Suprapubic skin (tissue), 4 donors: ENCODE measurements at regions not wholly inside any gene's neighbourhood (a gene's known extent, or its start where the extent isn't known, plus 50 kb on each side); places are given as distances from the start of the nearest gene placed in this dataset.

Experiments
- POLR2A ChIP-seq, 2 donors: fragments of 450-650 bp; IDR thresholded peaks; one replicate each; pipeline ENCODE4 v1.6.1; 2017; ENCODE audit warnings: antibody characterized with exemption in 2 of 2, mild to moderate bottlenecking in 2 of 2, moderate library complexity in 2 of 2
- POLR2AphosphoS5 ChIP-seq, 3 donors: sonication (generic); formaldehyde crosslinking; IDR thresholded peaks; one replicate each; pipeline ENCODE4 v1.6.1; 2017; ENCODE audit warnings: antibody characterized with exemption in 3 of 3
- TF ChIP-seq, protein P1 (sequence below), 2 donors: fragments of 200-600 bp in 1 of 2; fragments of 450-650 bp in 1 of 2; sonication (generic) in 1 of 2; IDR thresholded peaks; one replicate each; pipeline ENCODE4 v1.5.1; 2016 to 2019; ENCODE audit warnings: antibody characterized with exemption in 2 of 2, mild to moderate bottlenecking in 1 of 2, moderate library complexity in 1 of 2

DNA sequence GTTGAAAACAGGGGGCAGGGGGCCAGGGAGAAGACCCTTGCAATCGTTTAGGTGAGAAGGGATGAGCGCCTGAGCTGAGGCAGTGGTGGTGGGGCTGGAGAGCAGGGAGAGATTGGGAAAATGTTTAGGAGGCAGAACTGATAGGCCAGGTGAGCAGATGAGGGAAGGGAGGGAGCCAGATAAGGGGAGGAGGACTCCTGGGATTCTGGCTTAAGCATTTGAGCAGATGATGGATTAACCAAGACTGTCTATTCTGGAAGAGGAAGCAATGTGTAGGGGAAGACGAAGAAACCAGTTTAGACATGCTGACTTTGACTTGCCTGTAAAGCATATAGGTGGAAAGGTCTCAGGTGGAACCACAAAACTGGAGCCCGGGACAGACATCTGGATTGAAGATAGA lies 49.9 kb upstream of the ASPRV1 start:
- TF ChIP-seq, protein P1, sequence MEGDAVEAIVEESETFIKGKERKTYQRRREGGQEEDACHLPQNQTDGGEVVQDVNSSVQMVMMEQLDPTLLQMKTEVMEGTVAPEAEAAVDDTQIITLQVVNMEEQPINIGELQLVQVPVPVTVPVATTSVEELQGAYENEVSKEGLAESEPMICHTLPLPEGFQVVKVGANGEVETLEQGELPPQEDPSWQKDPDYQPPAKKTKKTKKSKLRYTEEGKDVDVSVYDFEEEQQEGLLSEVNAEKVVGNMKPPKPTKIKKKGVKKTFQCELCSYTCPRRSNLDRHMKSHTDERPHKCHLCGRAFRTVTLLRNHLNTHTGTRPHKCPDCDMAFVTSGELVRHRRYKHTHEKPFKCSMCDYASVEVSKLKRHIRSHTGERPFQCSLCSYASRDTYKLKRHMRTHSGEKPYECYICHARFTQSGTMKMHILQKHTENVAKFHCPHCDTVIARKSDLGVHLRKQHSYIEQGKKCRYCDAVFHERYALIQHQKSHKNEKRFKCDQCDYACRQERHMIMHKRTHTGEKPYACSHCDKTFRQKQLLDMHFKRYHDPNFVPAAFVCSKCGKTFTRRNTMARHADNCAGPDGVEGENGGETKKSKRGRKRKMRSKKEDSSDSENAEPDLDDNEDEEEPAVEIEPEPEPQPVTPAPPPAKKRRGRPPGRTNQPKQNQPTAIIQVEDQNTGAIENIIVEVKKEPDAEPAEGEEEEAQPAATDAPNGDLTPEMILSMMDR (IDR thresholded peaks at IDR 0.05) = no peak
- no peak for TF ChIP-seq POLR2AphosphoS5 (IDR thresholded peaks at IDR 0.05)
- TF ChIP-seq POLR2A (IDR thresholded peaks at IDR 0.05) = no peak
